WTC11 (cell line): ENCODE measurements at regions not wholly inside any gene's neighbourhood (a gene's known extent, or its start where the extent isn't known, plus 50 kb on each side); places are given as distances from the start of the nearest gene placed in this dataset.

Experiments used
- AFF4 ChIP-seq: sonication (generic); formaldehyde crosslinking; IDR thresholded peaks from 2 replicates; pipeline ENCODE4 v1.8.1; 2023; ENCODE audit warnings: mild to moderate bottlenecking, missing genetic modification reagents, borderline replicate concordance
- ATF1 ChIP-seq: sonication (generic); formaldehyde crosslinking; IDR thresholded peaks from 2 replicates; pipeline ENCODE4 v1.8.1; 2023; ENCODE audit warnings: mild to moderate bottlenecking, moderate library complexity, missing genetic modification reagents
- CTCF ChIP-seq: fragments of 200-600 bp; IDR thresholded peaks from 2 replicates; pipeline ENCODE4 v1.8.0; 2022; ENCODE audit warnings: antibody characterized with exemption
- IRF2 ChIP-seq: sonication (generic); formaldehyde crosslinking; IDR thresholded peaks from 2 replicates; pipeline ENCODE4 v1.8.0; 2022; ENCODE audit warnings: low read depth, missing genetic modification reagents, borderline replicate concordance
- JUN ChIP-seq: sonication (generic); formaldehyde crosslinking; IDR thresholded peaks from 2 replicates; pipeline ENCODE4 v1.8.0; 2023; ENCODE audit warnings: mild to moderate bottlenecking, missing genetic modification reagents
- TEAD4 ChIP-seq: sonication (generic); formaldehyde crosslinking; IDR thresholded peaks from 2 replicates; pipeline ENCODE4 v1.8.0; 2022; ENCODE audit warnings: mild to moderate bottlenecking, missing genetic modification reagents
- ZBTB21 ChIP-seq: sonication (generic); formaldehyde crosslinking; IDR thresholded peaks from 2 replicates; pipeline ENCODE4 v1.8.1; 2023; ENCODE audit warnings: mild to moderate bottlenecking, missing genetic modification reagents, borderline replicate concordance

GRCh38 chr1:29682919-29683295 lies 446.6 kb downstream of the PTPRU start:
- TF ChIP-seq ZBTB21 (CRISPR knock-in tag) (no peak), CTCF (no peak), TEAD4 (CRISPR knock-in tag) (no peak), JUN (CRISPR knock-in tag) (no peak), ATF1 (no peak), IRF2 (CRISPR knock-in tag) (no peak), AFF4 (CRISPR knock-in tag) (no peak)
